ENCODE measurements at regions not wholly inside any gene's neighbourhood (a gene's known extent, or its start where the extent isn't known, plus 50 kb on each side); places are given as distances from the start of the nearest gene placed in this dataset.

- Histone ChIP-seq H3K4me3 (ENCODE audit: low read depth, low read length) (no peak overlapping the region), H3K27ac (ENCODE audit: insufficient read depth, low read length, poor library complexity, severe bottlenecking) (no peak overlapping the region), H3K36me3 (ENCODE audit: control insufficient read depth, insufficient read depth, low read length) (no peaks in the 10 kb centered on the region), H3K27me3 (ENCODE audit: control insufficient read depth, insufficient read depth, low read length) (no peaks in the 10 kb centered on the region), H3K4me1 (ENCODE audit: control insufficient read depth, insufficient read depth, low read length, poor library complexity, severe bottlenecking) (no peaks in the 10 kb centered on the region), H3K9me3 (ENCODE audit: control insufficient read depth in 2 of 2, low read length in 2 of 2) (peaks cover 0 to 2% of the 10 kb centered on the region in 2 experiments)
- H3K27ac Mint-ChIP-seq, result no peak overlapping the region
- no peaks in the 10 kb centered on the region for H3K36me3 Mint-ChIP-seq
- no peak overlapping the region for H3K4me3 Mint-ChIP-seq
- ATAC-seq (ENCODE audit: low read depth in 2 of 2) (no peak), DNase-seq (no peak)
- no peaks in the 10 kb centered on the region for H3K27me3 Mint-ChIP-seq
- no peaks in the 10 kb centered on the region for H3K4me1 Mint-ChIP-seq
- H3K9me3 Mint-ChIP-seq, result peaks cover 0 to 3% (median 2%) of the 10 kb centered on the region in 7 donors
These were observed 82.2 kb upstream of the HABP2 start for GRCh38 chr10:113470372-113471240.

- no peaks in the 10 kb centered on the region for H3K4me1 ChIP-seq (ENCODE audit: control insufficient read depth, insufficient read depth, low read length, poor library complexity, severe bottlenecking)
- Mint-ChIP-seq H3K9me3 (peaks cover 0 to 3% (median 2%) of the 10 kb centered on the region in 7 donors), H3K27ac (no peak overlapping the region), H3K4me3 (no peak overlapping the region), H3K36me3 (no peaks in the 10 kb centered on the region), H3K4me1 (no peaks in the 10 kb centered on the region), H3K27me3 (no peaks in the 10 kb centered on the region)
- DNase-seq (no peak), ATAC-seq (ENCODE audit: low read depth in 2 of 2) (no peak)
- H3K27ac ChIP-seq (ENCODE audit: insufficient read depth, low read length, poor library complexity, severe bottlenecking), result no peak overlapping the region
- no peak overlapping the region for H3K4me3 ChIP-seq (ENCODE audit: low read depth, low read length)
- no peaks in the 10 kb centered on the region for H3K27me3 ChIP-seq (ENCODE audit: control insufficient read depth, insufficient read depth, low read length)
- no peaks in the 10 kb centered on the region for H3K36me3 ChIP-seq (ENCODE audit: control insufficient read depth, insufficient read depth, low read length)
- peaks cover 0 to 2% of the 10 kb centered on the region in 2 experiments for H3K9me3 ChIP-seq (ENCODE audit: control insufficient read depth in 2 of 2, low read length in 2 of 2)
These were observed 81.4 kb upstream of the HABP2 start for GRCh38 chr10:113471241-113471996.

- no peaks in the 10 kb centered on the region for H3K27me3 Mint-ChIP-seq
- H3K9me3 Mint-ChIP-seq, result peaks cover 0 to 3% (median 2%) of the 10 kb centered on the region in 7 donors
- H3K36me3 ChIP-seq (ENCODE audit: control insufficient read depth, insufficient read depth, low read length), result no peaks in the 10 kb centered on the region
- no peaks in the 10 kb centered on the region for H3K27me3 ChIP-seq (ENCODE audit: control insufficient read depth, insufficient read depth, low read length)
- no peaks in the 10 kb centered on the region for H3K4me1 Mint-ChIP-seq
- H3K27ac ChIP-seq (ENCODE audit: insufficient read depth, low read length, poor library complexity, severe bottlenecking), result no peak overlapping the region
- H3K4me3 ChIP-seq (ENCODE audit: low read depth, low read length), result no peak overlapping the region
- no peak overlapping the region for H3K4me3 Mint-ChIP-seq
- no peaks in the 10 kb centered on the region for H3K9me3 ChIP-seq (ENCODE audit: control insufficient read depth in 2 of 2, low read length in 2 of 2)
- DNase-seq, result no peak
- no peak overlapping the region for H3K27ac Mint-ChIP-seq
- no peaks in the 10 kb centered on the region for H3K4me1 ChIP-seq (ENCODE audit: control insufficient read depth, insufficient read depth, low read length, poor library complexity, severe bottlenecking)
- ATAC-seq (ENCODE audit: low read depth in 2 of 2), result no peak
- H3K36me3 Mint-ChIP-seq, result no peaks in the 10 kb centered on the region
These were observed 79.8 kb upstream of the HABP2 start for GRCh38 chr10:113473011-113473410.

GRCh38 chr10:113473851-113474250, 79.0 kb upstream of the HABP2 start:
- Histone ChIP-seq H3K4me1 (ENCODE audit: control insufficient read depth, insufficient read depth, low read length, poor library complexity, severe bottlenecking) (no peaks in the 10 kb centered on the region), H3K4me3 (ENCODE audit: low read depth, low read length) (no peak overlapping the region), H3K9me3 (ENCODE audit: control insufficient read depth in 2 of 2, low read length in 2 of 2) (no peaks in the 10 kb centered on the region), H3K27me3 (ENCODE audit: control insufficient read depth, insufficient read depth, low read length) (no peaks in the 10 kb centered on the region), H3K36me3 (ENCODE audit: control insufficient read depth, insufficient read depth, low read length) (no peaks in the 10 kb centered on the region), H3K27ac (ENCODE audit: insufficient read depth, low read length, poor library complexity, severe bottlenecking) (no peak overlapping the region)
- H3K27ac Mint-ChIP-seq, result no peak overlapping the region
- H3K4me3 Mint-ChIP-seq, result no peak overlapping the region
- H3K27me3 Mint-ChIP-seq, result no peaks in the 10 kb centered on the region
- no peak for ATAC-seq (ENCODE audit: low read depth in 2 of 2)
- no peaks in the 10 kb centered on the region for H3K4me1 Mint-ChIP-seq
- no peaks in the 10 kb centered on the region for H3K36me3 Mint-ChIP-seq
- peaks cover 0 to 6% (median 2%) of the 10 kb centered on the region in 7 donors for H3K9me3 Mint-ChIP-seq
- no peak for DNase-seq

GRCh38 chr10:113474752-113475151, 78.1 kb upstream of the HABP2 start:
- no peaks in the 10 kb centered on the region for H3K27me3 Mint-ChIP-seq
- no peak for ATAC-seq (ENCODE audit: low read depth in 2 of 2)
- peaks cover 0 to 8% (median 3%) of the 10 kb centered on the region in 7 donors for H3K9me3 Mint-ChIP-seq

GRCh38 chr10:113475381-113475807, 77.5 kb upstream of the HABP2 start:
- no peaks in the 10 kb centered on the region for H3K36me3 Mint-ChIP-seq
- H3K4me3 Mint-ChIP-seq, result no peak overlapping the region
- no peak overlapping the region for H3K27ac Mint-ChIP-seq
- Histone ChIP-seq H3K4me1 (ENCODE audit: control insufficient read depth, insufficient read depth, low read length, poor library complexity, severe bottlenecking) (no peaks in the 10 kb centered on the region), H3K9me3 (ENCODE audit: control insufficient read depth in 2 of 2, low read length in 2 of 2) (peaks cover 3 to 10% of the 10 kb centered on the region in 2 experiments), H3K4me3 (ENCODE audit: low read depth, low read length) (no peak overlapping the region), H3K27ac (ENCODE audit: insufficient read depth, low read length, poor library complexity, severe bottlenecking) (no peak overlapping the region), H3K27me3 (ENCODE audit: control insufficient read depth, insufficient read depth, low read length) (no peaks in the 10 kb centered on the region), H3K36me3 (ENCODE audit: control insufficient read depth, insufficient read depth, low read length) (no peaks in the 10 kb centered on the region)
- peaks cover 0 to 15% (median 3%) of the 10 kb centered on the region in 7 donors for H3K9me3 Mint-ChIP-seq
- H3K4me1 Mint-ChIP-seq, result no peaks in the 10 kb centered on the region
- ATAC-seq (ENCODE audit: low read depth in 2 of 2), result no peak
- no peaks in the 10 kb centered on the region for H3K27me3 Mint-ChIP-seq
- DNase-seq, result no peak

More at GRCh38 chr10:113474752-113475151, 78.1 kb upstream of the HABP2 start:
- Histone ChIP-seq H3K27ac (ENCODE audit: insufficient read depth, low read length, poor library complexity, severe bottlenecking) (no peak overlapping the region), H3K4me3 (ENCODE audit: low read depth, low read length) (no peak overlapping the region), H3K9me3 (ENCODE audit: control insufficient read depth in 2 of 2, low read length in 2 of 2) (peaks cover 0 to 6% of the 10 kb centered on the region in 2 experiments), H3K27me3 (ENCODE audit: control insufficient read depth, insufficient read depth, low read length) (no peaks in the 10 kb centered on the region), H3K4me1 (ENCODE audit: control insufficient read depth, insufficient read depth, low read length, poor library complexity, severe bottlenecking) (no peaks in the 10 kb centered on the region), H3K36me3 (ENCODE audit: control insufficient read depth, insufficient read depth, low read length) (no peaks in the 10 kb centered on the region)
- Mint-ChIP-seq H3K27ac (no peak overlapping the region), H3K4me3 (no peak overlapping the region), H3K36me3 (no peaks in the 10 kb centered on the region), H3K4me1 (no peaks in the 10 kb centered on the region)
- no peak for DNase-seq

- H3K9me3 Mint-ChIP-seq, result peaks cover 0 to 19% (median 3%) of the 10 kb centered on the region in 7 donors
- Histone ChIP-seq H3K27me3 (ENCODE audit: control insufficient read depth, insufficient read depth, low read length) (no peaks in the 10 kb centered on the region), H3K4me3 (ENCODE audit: low read depth, low read length) (no peak overlapping the region), H3K4me1 (ENCODE audit: control insufficient read depth, insufficient read depth, low read length, poor library complexity, severe bottlenecking) (no peaks in the 10 kb centered on the region), H3K36me3 (ENCODE audit: control insufficient read depth, insufficient read depth, low read length) (no peaks in the 10 kb centered on the region), H3K9me3 (ENCODE audit: control insufficient read depth in 2 of 2, low read length in 2 of 2) (peaks cover 5 to 13% of the 10 kb centered on the region in 2 experiments), H3K27ac (ENCODE audit: insufficient read depth, low read length, poor library complexity, severe bottlenecking) (no peak overlapping the region)
- H3K27ac Mint-ChIP-seq, result no peak overlapping the region
- no peaks in the 10 kb centered on the region for H3K4me1 Mint-ChIP-seq
- no peaks in the 10 kb centered on the region for H3K36me3 Mint-ChIP-seq
- no peak for DNase-seq
- ATAC-seq (ENCODE audit: low read depth in 2 of 2), result no peak
- H3K27me3 Mint-ChIP-seq, result no peaks in the 10 kb centered on the region
- no peak overlapping the region for H3K4me3 Mint-ChIP-seq
These were observed 76.7 kb upstream of the HABP2 start for GRCh38 chr10:113476191-113476590.
